HG02943 (cell line): ENCODE measurements at regions not wholly inside any gene's neighbourhood (a gene's known extent, or its start where the extent isn't known, plus 50 kb on each side); places are given as distances from the start of the nearest gene placed in this dataset.
"Not testable (repeated sequence)": the region's sequence is repeated elsewhere in the genome, so short reads cannot be mapped to it uniquely, and the experiment has no call there.

Experiments
- ATAC-seq: cut with Tn5 transposase; IDR thresholded peaks from one replicate; pipeline ENCODE4 v1.9.1; 2021; ENCODE audit warnings: mild to moderate bottlenecking, low read depth, moderate library complexity; ENCODE audit not compliant: unreplicated experiment

DNA sequence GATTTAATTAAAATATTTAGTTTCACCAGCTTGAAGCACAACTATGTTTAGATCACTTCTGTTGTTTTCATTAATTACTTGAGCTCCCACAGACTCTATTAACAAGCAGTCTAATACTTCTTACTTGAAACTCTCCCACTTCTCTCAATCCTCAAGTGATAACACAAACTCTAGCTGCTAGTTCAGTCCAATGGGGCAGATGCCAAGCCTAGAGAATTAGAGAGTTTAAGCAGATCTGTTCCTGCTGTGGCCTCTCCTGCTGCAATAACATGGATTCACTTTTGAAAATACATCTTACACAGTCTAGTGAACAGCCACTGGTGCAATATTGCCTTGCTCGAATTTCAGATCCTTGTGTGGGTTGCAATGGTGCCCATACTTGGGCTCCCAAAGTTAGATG is 566.4 kb upstream of the SGO1 start:
- no peak for ATAC-seq

DNA sequence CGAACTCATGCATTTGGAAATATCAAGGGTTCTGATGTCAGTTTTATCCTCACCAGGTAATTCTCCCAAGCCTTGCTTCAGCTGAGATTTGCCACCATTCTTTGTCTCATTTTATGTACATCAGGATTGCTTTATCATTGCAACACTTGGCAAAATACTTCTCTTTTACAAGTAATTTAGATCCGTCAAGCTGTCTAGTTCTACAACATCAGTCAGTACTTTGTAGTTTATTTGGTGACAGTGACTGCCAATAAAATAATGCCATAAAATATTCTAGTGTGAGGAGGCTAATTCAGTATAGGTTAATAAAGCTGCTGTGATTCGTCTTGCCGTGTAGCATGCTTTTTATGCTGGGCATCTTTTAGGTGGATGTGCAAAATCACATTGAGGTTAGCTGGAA is 565.3 kb upstream of the SGO1 start:
- ATAC-seq = no peak

DNA sequence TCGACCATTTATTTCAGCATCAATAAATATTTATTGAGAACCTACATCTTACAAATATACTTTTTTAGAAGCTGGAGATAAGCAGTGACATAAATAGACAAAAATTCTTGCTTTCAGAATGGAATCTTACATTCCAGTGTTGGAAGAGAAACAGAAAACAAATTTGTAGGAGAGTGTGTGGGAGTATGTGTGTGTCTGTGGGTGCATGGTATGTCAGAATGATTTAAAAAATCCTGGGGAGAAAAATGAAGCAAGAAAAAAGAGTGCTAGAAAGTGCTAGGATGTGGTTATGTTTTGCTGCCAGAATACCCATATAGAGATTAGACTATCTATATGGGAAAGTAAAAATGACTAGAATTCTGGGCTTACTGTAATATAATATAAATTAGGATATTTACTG is 561.7 kb upstream of the SGO1 start:
- ATAC-seq = no peak

DNA sequence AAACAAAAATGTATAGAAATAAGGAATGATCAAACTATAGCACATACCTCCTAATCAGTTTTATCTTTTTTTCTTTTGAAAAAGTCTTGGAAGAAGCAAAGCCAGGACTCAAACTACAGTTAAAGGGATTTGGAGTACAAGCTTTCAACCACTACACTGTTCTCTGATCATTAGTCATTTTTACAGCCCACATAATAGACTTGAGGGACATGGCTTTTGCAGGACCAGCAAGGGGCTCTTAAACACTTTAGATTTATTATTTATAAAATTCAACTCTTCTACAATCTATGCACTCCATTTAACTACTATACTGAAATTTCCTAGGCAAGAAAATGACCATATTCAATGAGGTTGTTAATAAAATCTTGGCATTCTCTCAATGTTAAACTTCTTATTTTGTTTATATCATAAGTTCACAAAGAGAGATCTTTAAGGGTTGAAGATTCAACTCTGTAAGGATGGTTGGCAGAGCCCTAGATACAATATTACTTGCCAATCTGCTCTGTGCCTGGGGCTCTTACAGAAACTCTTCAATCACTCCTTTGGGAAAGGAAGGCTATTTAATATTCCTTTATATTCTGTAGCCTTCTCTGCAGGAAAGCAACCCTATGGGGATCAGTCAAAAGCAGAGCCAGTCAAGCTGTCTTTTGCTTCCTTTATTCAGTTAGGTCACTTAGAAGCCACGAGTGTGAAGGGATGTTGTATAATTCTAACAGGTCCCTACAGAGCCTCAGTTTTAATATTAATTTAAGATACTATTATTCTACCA is 557.7 kb upstream of the SGO1 start:
- no peak for ATAC-seq

DNA sequence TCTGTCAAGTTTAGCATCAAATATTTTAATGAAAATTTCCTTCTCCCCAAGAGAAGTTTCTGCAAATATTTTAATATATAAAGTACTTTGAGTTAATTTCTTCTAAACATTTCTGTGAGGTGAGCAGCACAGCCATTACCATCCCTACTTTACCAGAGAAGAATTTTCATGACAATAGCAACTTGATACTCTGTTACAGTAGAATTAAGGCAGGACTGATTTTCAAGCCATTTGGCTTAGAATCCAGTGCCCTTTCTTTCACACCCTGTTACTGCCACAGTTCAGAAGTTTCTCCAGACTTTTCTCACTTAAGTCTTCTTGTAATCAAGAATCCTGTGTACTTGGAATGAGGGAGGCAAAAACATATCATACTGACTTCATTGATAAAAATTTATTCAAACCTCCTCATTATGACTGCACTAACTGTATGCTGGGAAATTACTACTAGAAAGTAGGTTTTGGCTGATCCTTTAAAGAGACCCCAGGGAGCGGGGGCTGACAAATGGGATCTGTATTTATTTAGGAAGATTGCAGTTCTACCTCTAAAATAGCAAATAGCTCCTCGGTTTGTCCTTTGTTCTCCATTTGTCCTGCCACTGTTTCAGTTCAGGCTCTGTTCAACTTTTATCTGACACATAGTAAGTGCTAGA is 557.0 kb upstream of the SGO1 start:
- ATAC-seq = no peak

DNA sequence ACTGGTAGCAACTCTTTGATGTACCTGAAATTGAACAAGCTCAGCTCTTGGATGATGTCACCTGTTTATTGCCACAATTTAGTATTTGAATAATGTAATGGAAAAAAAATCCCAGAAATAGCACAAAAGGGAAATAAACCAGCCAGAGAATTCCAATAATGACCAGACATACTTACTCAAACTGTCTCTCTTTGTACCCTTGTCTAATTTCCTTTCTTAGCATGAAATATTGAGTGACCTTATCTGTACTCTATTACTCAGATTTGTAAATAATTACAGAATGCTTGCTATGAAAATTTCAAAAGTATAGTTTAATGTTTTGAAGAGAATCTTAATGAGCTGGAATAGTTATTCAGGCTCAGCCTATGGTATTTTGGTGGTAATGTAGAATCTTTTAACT is 555.4 kb upstream of the SGO1 start:
- ATAC-seq = no peak

DNA sequence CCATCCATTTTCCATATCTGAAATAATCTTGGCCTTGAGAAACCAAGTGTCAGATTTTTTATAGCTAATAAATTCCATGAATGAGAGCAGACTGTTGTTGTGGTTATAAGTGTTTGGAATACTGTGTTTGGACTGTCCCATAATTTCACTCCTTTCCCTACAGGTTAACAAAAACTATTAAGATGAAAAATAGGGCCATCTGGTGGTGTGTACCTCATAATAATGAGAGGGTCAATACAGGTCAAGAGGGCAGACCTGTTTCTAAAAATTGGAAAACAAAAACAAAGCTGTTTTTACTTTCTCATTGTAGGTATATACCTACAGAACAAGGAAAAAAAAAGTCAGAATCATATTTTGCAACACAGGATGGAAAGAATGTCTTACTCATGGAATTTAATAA is 553.8 kb upstream of the SGO1 start:
- ATAC-seq = no peak

DNA sequence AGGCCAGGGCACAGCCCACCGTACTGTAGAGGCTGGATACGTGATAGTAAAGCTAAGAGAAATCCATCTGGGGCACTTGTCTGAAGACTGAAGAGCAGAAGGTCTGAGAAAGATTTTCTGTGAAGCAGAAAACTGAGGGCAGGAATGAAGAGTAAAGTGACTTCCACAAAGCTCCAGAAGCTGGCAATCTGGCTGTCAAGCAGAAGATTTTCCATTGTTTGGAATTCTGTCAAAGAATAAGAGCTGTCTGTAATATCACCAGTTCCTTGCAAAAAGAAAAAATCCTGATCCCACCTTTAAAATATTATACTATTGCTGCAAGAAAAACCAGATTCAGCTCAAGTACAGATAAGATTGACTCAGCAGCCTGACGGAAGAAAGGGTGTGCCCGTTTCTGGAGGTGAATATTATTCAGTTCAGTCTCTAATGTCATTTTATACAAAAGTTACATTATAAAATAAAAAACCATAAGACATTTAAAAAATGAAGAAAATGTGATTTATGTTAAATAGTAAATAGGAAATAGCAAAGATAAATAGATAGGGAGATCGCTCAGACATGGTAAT is 550.4 kb upstream of the SGO1 start:
- no peak for ATAC-seq

DNA sequence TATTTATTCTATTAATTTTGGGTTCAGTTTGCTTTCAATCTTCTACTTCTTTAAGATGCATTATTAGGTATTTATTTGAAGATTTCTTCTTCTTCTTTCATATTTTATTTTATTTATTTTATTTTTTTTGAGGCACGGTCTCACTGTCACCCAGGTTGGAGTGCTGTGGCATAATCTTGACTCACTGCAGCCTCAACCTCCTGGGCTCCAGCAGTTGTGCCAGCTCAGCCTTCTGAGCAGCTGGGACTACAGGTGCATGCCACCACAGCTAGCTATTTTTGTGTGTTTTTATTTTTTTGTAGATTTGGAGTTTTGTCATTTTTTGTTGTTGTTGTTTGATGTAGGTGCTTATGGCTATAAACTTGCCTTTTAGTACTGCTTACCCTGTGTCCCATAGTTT is 543.2 kb upstream of the SGO1 start:
- no peak for ATAC-seq

DNA sequence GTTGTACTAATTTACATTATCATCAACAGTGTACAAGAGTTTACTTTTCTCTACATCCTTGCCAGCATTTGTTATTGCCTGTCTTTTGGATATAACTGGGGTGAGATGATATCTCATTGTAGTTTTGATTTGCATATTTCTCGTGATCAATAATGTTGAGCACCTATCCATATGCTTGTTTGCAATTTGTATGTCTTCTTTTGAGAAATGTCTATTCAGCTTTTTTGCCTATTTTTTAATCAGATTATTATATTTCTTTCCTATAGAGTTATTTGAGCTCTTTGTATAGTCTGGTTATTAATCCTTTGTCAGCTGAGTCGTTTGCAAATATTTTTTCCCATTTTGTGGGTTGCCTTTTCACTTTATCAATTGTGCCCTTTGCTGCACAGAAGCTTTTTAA is 540.8 kb upstream of the SGO1 start:
- ATAC-seq = no peak

DNA sequence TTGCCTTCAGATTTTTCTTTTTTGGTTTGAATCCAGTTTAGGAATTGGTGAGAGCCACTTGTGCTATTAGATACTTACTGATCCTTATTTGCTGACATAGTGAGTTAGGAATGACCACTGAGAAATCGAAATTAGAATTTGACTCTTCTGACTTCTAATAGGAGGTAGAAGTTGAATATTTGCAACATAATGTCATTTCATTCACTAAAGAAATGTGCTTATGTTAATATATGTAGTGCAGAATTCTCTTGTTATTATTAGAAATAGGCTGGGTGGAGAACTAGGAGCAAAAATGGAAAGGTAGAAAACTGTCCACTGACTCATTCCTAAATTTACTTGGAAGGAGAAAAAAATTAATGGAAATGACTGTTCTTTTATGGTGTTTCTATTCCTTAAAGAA is 538.2 kb upstream of the SGO1 start:
- no peak for ATAC-seq

DNA sequence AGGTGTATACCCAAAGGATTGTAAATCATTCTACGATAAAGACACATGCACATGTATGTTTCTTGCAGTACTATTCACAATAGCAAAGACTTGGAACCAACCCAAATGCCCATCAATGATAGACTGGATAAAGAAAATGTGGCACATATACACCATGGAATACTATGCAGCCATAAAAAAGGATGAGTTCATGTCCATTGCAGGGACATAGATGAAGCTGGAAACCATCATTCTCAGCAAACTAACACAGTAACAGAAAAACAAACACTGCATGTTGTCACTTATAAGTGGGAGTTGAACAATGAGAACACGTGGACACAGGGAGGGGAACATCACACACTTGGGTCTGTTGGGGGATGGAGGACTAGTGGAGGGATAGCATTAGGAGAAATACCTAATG is 530.4 kb upstream of the SGO1 start:
- ATAC-seq = not testable (repeated sequence)

DNA sequence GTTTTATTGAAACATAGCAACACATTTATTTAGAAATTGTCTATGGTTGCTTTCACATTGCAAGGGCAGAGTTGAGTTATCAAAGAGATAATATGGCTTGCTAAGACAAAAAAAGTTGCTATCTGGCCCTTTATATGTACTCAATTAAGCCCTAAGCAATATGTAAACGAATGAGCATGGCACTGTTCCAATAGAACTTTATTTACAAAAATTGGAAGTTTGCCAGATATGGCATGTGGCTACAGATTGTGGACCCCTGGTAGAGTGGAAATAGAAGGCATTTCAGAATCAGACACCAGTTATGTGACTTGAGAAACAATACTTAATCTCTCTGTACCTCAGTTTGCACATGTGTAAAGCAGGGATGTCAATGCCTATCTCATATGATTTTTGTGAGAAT is 515.6 kb upstream of the SGO1 start:
- ATAC-seq = no peak

DNA sequence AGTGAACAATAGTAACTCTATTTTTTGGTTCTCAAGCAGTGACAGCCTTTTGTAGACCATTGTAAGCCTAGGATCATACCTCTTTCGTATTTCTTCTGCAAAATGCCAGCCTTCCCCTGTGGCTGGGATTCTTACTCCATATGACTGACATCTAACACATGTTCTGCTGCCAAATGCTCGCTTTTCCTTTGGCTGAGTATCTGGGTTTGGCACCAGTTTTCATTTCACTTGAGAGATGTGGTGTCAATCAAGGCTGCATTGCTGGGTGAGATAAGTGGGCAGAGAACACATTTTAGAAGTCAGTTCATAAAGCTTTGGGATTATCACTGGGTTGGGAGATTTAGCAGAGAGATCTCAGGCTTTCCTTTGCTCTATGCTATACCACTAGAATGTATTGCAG is 514.7 kb upstream of the SGO1 start:
- no peak for ATAC-seq

DNA sequence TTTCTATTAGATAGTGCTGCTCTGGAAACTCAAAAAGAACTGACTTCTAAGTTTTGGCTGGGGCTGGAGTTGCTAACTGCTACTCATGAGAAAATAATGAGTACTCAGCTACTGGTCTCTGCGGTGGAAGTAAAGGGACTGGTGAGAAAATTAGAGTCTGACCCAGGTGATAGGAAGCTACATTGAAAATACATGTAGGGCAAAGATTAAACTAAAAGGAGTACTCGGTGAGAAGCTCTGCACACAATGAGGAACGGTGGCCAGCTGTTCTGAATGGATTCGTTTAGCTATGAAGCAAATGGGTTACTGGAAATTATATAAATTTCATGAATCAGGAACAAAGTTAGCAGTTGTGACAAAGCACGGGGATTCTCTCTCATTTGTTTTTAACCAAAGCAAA is 512.9 kb upstream of the SGO1 start:
- ATAC-seq = no peak

DNA sequence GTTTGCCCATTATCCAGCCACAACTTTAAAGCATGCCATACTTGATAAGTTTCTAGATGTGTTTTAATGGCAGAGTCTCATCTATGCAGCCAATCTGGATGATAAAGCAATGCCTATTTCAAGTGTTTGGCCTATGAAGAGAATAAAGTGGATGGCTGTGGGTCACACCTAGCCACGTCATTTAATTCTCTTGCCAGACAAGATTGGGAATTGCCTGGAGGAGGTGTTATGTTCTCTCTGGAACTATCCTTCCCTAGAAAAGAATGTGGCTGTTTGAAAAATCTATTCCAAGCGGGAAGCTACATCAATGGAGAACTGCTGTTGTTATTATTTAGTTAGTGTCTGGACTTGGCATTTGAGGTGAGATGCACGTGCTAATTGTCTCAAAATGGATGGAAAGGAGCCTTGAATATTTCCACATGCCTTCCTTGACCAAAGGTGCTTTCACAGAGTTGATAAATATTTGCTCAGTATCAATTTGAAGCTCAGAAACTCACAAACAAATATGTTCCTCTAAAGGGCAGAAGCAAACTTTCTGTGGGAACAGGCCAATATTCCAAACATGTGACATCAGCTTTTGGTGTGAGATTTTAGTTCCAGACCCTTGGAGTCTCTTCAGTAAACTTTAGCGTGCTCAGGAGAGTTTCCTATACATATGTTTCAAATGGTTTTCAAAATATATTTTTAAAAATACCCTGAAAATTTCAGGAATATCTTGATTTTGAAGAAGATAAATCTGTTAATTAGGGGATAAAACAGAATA is 510.6 kb upstream of the SGO1 start:
- no peak for ATAC-seq

DNA sequence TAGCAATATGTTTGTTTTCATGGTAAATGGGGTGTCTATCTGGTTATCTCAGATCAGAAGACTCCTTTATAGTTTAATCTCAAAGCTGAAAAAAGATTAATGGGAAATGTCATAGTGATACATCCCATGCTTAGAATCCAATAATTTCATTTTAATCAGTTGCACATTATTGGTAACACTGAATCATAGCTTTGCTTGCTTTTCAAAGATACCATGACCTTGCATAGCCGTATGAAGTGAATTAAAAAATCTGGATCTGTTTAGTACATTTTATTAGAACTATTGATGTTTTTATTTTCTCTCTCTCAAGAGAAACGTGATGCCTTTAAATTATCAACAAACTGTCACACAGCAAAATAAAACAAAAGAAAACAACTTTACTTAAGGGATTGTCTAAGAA is 506.7 kb upstream of the SGO1 start:
- ATAC-seq = no peak

DNA sequence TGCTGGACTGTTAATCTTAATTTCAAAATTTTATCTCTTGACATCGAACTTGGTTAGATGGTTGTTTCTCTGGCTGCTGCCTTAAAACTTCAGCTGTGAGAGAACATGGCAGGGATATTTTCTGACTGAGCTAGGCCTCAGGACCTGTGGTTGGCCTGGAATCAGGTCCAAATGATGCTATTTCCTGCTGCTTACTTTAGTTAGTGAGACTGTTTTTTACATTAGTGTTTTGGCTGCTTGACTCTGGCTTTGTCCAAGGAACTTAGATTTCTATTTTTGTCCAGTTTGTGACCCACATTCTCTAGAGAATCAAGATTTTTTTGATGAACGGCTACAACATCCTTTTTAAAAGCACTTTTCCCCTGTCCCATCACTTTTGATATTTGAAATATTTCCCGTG is 497.9 kb upstream of the SGO1 start:
- ATAC-seq = no peak

DNA sequence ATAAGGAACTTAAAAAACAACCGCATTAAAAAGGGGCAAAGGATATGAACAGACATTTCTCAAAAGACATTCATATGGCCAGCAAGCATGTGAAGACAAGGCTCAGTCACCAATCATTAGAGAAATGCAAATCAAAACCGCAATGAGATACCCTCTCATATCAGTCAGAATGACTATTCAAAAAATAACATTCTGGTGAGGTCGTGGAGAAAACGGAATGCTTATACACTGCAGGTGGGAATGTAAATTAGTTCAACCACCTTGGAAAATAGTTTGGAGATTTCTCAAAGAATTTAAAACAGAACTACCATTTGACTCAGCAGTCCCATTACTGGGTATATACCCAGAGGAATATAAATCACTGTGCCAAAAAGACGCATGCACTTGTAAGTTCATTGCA is 496.6 kb upstream of the SGO1 start:
- ATAC-seq = no peak

DNA sequence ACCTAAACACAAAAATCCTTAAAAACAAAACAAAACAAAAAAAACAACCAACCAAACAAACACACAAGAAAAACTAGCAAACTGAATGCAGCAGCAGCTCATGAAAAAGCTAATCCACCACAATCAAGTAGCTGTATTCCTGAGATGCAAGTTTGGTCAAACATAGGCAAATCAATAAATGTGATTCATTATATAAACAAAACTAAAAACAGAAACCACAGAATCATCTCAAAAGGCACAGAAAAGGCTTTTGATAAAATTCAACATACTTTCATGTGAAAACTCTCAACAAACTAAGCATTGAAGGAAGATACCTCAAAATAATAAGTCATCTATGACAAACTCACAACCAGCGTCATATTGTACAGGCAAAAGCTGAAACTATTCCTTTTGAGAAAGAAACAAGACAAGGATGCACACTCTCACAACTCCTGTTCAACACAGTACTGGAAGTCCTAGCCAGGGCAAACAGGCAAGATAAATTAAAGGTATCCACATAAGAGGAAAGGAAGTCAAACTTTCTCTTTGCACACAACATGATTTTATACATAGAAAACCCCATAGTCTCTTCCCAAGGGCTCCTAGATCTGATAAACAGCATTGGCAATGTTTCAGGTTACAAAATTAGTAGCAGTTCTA is 495.1 kb upstream of the SGO1 start:
- ATAC-seq = no peak

DNA sequence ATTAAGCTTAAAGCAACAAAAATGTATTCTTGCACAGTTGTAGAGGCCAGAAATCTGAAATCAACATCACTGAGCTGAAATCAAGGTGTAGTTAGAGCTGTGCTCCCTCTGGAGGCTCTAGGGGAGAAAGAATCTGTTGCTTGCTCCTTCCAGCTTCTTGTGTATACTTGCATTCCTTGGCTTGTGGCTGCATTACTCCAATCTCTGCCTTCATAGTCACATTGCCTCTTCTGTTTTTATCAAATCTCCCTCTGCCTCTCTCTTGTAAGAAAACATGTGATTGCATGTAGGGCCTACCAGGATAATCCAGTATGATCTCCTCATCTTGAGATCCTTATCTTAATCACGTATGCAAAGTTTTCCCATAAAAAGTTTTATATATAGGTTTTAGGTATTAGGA is 487.9 kb upstream of the SGO1 start:
- no peak for ATAC-seq
